RWPE1 (cell line): ENCODE measurements at regions not wholly inside any gene's neighbourhood (a gene's known extent, or its start where the extent isn't known, plus 50 kb on each side); places are given as distances from the start of the nearest gene placed in this dataset.

Experiments
- CTCF ChIA-PET: fragments of 350-600 bp; sonication (Branson Sonifier 250); formaldehyde crosslinking; extraction: SDS; loops from one replicate; lab custom pipeline; 2021; lab: Yijun Ruan, JAX
- POLR2A ChIA-PET: fragments of 400-600 bp; formaldehyde crosslinking; extraction: SDS; loops from one replicate; lab custom pipeline; 2020; ENCODE audit warnings: antibody characterized with exemption; ENCODE audit not compliant: low non-redundant PET; lab: Yijun Ruan, JAX
- DNase-seq: peaks from one replicate; pipeline ENCODE4 v3.0.0; 2012; ENCODE audit warnings: low spot score
- H3K27ac ChIP-seq: fragments of 450-650 bp; 2 replicates; pipeline ENCODE4 v1.5.1; 2017
- TF ChIP-seq, protein P1 (sequence below): fragments of 450-650 bp; conservative IDR thresholded peaks from 2 replicates; pipeline ENCODE4 v1.5.1; 2017; ENCODE audit warnings: low read depth, mild to moderate bottlenecking

DNA sequence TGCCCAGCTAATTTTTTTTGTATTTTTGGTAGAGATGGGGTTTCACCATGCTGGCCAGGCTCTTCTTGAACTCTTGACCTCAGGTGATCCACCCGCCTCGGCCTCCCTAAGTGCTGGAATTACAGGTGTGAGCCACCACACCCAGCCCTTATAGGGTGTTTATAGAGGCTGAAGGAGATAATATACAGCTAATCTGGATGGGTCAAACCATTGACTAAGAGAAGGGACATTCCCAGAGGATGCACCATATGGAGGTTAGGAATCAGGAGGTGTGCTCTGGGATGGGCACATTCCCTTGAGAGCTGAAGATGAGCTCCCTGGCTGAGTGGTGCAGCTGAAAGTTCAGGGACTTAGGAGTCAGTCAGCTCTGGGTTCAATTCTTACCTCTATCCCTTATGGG is 68.3 kb upstream of the SHISA3 start:
- ChIA-PET CTCF (no interaction called here), POLR2A (no interaction called here)
- TF ChIP-seq, protein P1, sequence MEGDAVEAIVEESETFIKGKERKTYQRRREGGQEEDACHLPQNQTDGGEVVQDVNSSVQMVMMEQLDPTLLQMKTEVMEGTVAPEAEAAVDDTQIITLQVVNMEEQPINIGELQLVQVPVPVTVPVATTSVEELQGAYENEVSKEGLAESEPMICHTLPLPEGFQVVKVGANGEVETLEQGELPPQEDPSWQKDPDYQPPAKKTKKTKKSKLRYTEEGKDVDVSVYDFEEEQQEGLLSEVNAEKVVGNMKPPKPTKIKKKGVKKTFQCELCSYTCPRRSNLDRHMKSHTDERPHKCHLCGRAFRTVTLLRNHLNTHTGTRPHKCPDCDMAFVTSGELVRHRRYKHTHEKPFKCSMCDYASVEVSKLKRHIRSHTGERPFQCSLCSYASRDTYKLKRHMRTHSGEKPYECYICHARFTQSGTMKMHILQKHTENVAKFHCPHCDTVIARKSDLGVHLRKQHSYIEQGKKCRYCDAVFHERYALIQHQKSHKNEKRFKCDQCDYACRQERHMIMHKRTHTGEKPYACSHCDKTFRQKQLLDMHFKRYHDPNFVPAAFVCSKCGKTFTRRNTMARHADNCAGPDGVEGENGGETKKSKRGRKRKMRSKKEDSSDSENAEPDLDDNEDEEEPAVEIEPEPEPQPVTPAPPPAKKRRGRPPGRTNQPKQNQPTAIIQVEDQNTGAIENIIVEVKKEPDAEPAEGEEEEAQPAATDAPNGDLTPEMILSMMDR: no peak
- no peak for DNase-seq
- no peak overlapping the region for H3K27ac ChIP-seq

DNA sequence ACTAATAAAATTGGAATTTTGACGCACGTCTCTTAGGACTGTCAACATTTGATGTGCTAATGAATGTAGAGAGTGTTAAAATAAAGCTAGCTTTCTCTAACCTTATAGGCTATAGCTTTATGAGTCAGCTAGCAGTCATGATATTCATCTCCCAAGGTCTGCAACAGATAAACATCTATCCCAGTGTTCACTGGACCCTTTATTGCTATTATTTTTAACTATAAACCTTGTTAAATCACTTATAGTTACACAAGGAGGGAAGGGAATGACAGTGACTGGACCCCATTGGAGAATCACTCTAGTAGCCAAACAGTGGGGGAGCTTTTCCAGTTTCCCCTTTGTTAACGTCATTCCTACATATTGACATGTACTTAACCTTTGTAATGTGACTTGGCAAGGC is 67.9 kb upstream of the SHISA3 start:
- TF ChIP-seq, protein P1: no peak
- no peak for DNase-seq
- ChIA-PET POLR2A (no interaction called here), CTCF (no interaction called here)
- H3K27ac ChIP-seq: no peak overlapping the region

DNA sequence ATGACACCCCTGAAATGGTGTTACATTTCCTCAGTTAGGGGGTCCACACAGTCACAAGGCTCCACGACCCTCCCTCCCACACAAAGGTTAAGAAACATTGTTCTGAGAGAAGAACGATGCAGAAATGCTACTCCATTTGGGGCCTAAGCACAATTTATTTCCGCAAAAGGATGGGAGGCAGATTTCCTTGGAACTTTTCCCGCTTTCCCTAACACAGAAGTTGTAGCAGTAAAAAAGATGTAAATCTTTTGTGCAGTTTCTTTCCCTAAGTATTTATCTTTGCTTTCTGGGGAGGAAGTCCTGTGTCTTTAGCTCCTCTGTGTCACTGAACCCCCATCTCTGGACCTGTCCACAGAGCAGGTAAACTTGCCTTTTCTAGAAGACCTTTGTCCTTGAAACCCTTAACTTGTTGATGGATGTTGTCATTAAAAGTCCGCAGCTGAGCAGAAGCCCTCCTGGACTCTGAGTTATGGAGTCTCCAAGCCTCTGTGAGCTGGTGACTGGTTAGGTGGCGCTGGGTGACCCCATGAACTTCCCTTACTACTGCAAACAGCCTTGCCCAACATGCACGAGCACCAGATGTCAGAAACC is 67.2 kb upstream of the SHISA3 start:
- CTCF ChIA-PET: interaction anchor here (1.2 kb wide), 1 partner anchor 41 kb away, joined by 3 read pairs; no protein-coding TSS in a partner anchor
- no peak overlapping the region for H3K27ac ChIP-seq

DNA sequence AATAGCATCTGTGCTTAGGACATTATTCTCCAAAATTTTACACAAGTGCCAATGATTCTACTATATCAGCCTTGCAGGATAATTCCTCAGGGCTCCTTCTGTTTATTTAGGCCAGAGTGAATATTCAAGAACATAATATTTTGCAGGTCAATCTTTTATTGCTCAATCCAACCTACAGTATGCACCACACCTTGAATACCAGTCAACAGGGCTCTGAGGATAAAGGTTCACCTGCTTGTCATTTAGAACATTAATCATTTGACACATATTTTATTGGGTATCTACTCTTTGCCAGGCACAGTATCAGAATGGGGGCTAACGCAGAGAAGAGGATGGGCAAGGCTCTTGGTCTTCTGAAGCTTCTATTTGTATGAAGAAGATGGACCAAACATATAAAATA is 66.2 kb upstream of the SHISA3 start:
- POLR2A ChIA-PET: no interaction called here
- CTCF ChIA-PET: interaction anchor here (1.2 kb wide), 1 partner anchor 40 kb away, joined by 3 read pairs; no protein-coding TSS in a partner anchor
- no peak overlapping the region for H3K27ac ChIP-seq
- TF ChIP-seq, protein P1: no peak
- no peak for DNase-seq

More for the DNA sequence above, 67.2 kb upstream of the SHISA3 start:
- DNase-seq: no peak
- POLR2A ChIA-PET: no interaction called here
- TF ChIP-seq, protein P1: no peak

DNA sequence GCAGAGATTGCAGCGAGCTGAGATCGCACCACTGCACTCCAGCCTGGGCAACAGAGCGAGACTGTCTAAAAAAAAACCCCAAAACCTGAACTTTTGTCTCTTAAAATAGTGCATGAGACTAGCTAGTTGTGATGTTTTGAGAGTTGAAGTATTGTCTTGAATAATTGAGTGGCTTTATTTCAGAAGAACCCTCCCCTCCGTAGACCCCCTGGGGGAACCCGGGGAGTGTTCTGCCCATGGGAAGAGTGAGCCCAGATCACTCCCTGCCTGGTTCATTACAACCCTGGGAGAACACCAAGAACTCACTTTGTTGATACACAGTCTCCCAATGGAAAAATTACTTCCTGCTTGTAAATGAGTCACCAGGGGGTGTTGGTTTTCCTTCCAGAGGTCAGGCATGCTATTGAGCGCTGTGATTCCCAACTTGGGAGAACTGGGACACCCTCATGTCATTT is 65.3 kb upstream of the SHISA3 start:
- no peak overlapping the region for H3K27ac ChIP-seq
- TF ChIP-seq, protein P1: no peak
- DNase-seq: peak; percentile 48
- POLR2A ChIA-PET: no interaction called here
- CTCF ChIA-PET: no interaction called here

DNA sequence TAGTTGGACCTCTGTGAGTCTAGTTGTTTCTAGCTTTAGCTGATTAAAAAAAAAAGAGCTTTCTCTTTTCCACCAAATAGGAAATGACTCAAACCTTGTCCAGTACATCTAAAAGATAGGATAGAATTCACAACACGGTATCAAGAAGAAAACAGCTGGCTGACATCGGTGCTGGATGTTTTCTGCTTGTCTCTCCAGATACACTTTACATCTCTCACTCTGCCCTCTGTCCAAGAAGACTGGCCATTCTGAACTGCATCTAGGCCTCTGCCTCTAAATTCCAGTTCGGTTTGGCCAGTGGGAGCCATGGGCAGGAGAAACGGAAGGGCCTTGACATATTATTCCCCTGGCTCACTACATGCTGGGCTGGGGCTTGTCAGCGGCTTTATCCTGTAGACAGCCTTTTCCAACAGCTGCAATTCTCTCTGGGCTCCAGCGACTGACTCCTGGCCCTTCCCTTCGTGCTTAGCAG is 57.3 kb upstream of the SHISA3 start:
- no peak for DNase-seq
- POLR2A ChIA-PET: no interaction called here
- TF ChIP-seq, protein P1: no peak
- no peak overlapping the region for H3K27ac ChIP-seq
- CTCF ChIA-PET: interaction anchor here (0.7 kb wide), 1 partner anchor 826 kb away, joined by 3 read pairs; no protein-coding TSS in a partner anchor
